ENCODE measurements at regions not wholly inside any gene's neighbourhood (a gene's known extent, or its start where the extent isn't known, plus 50 kb on each side); places are given as distances from the start of the nearest gene placed in this dataset.

DNA sequence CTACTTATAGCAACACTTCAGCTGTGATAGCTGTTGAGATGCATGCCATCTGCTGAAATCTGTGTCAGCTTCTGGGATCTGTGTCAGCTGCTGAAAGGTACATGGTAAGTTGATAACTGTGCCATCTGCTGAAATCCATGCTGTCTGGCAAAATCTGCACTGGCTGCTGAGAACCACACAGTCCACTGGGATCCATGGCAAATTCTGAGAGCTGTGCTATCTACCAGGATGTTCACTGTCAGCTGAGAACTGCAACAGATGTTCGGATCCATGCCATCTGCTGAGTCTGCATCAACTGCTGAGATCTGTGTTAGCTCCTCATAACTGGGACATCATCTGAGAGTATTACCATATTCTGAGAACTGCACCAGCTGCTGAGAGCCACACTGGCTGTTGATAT, 430.5 kb upstream of the POU3F4 start:
- no peaks in the 10 kb centered on the region for H3K27me3 ChIP-seq (ENCODE audit: control insufficient read depth, insufficient read depth, low read length, poor library complexity, severe bottlenecking)
- Mint-ChIP-seq H3K36me3 (ENCODE audit: low read depth) (no peaks in the 10 kb centered on the region), H3K27ac (no peak overlapping the region), H3K9me3 (peaks cover 62% of the 10 kb centered on the region), H3K4me1 (no peaks in the 10 kb centered on the region), H3K27me3 (ENCODE audit: insufficient read depth) (no peaks in the 10 kb centered on the region), H3K4me3 (no peak overlapping the region)
- TF ChIP-seq, protein P1, sequence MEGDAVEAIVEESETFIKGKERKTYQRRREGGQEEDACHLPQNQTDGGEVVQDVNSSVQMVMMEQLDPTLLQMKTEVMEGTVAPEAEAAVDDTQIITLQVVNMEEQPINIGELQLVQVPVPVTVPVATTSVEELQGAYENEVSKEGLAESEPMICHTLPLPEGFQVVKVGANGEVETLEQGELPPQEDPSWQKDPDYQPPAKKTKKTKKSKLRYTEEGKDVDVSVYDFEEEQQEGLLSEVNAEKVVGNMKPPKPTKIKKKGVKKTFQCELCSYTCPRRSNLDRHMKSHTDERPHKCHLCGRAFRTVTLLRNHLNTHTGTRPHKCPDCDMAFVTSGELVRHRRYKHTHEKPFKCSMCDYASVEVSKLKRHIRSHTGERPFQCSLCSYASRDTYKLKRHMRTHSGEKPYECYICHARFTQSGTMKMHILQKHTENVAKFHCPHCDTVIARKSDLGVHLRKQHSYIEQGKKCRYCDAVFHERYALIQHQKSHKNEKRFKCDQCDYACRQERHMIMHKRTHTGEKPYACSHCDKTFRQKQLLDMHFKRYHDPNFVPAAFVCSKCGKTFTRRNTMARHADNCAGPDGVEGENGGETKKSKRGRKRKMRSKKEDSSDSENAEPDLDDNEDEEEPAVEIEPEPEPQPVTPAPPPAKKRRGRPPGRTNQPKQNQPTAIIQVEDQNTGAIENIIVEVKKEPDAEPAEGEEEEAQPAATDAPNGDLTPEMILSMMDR (conservative IDR thresholded peaks at IDR 0.05), result no peak
- H3K4me1 ChIP-seq (ENCODE audit: control insufficient read depth, insufficient read depth, low read length), result no peaks in the 10 kb centered on the region
- peaks cover 5% of the 10 kb centered on the region for H3K9me3 ChIP-seq (ENCODE audit: control insufficient read depth, low read length)
- 100% methylated on average over 1 of the region's 1 CpG for WGBS, 2 experiments (ENCODE audit: insufficient coverage in 1 of 2, insufficient read length in 1 of 2)
- H3K36me3 ChIP-seq (ENCODE audit: control insufficient read depth, insufficient read depth, low read length), result no peaks in the 10 kb centered on the region
- H3K27ac ChIP-seq (ENCODE audit: low read depth, low read length), result no peak overlapping the region
- no peak for DNase-seq
- no peak overlapping the region for H3K9ac ChIP-seq (ENCODE audit: extremely low read depth, low read length, poor library complexity, severe bottlenecking)
- H3K4me3 ChIP-seq (ENCODE audit: low read length), result no peak overlapping the region

DNA sequence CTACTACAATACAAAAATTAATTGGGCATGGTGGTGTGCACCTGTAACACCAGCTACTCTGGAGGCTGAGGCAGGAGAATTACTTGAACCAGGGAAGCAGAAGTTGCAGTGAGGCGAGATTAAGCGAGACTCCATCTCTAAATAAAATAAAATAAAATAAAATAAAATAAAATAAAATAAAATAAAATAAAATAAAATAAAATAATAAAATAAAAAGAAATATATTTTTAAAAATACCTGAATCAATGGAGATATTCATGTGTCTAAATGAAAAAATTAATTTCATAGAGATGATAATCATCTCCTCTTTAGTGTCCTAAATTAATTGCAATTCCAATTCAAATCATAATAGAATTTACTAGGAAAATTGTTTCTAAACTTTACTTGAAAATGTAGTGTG, 406.1 kb upstream of the POU3F4 start:
- Histone ChIP-seq H3K36me3 (ENCODE audit: control insufficient read depth, insufficient read depth, low read length) (no peaks in the 10 kb centered on the region), H3K27me3 (ENCODE audit: control insufficient read depth, insufficient read depth, low read length, poor library complexity, severe bottlenecking) (no peaks in the 10 kb centered on the region), H3K27ac (ENCODE audit: low read depth, low read length) (no peak overlapping the region), H3K4me3 (ENCODE audit: low read length) (no peak overlapping the region), H3K9ac (ENCODE audit: extremely low read depth, low read length, poor library complexity, severe bottlenecking) (no peak overlapping the region), H3K4me1 (ENCODE audit: control insufficient read depth, insufficient read depth, low read length) (no peaks in the 10 kb centered on the region), H3K9me3 (ENCODE audit: control insufficient read depth, low read length) (no peaks in the 10 kb centered on the region)
- no peaks in the 10 kb centered on the region for H3K4me1 Mint-ChIP-seq
- no peak overlapping the region for H3K4me3 Mint-ChIP-seq
- no peak overlapping the region for H3K27ac Mint-ChIP-seq
- H3K36me3 Mint-ChIP-seq (ENCODE audit: low read depth), result no peaks in the 10 kb centered on the region
- no peak for DNase-seq
- H3K27me3 Mint-ChIP-seq (ENCODE audit: insufficient read depth), result no peaks in the 10 kb centered on the region
- TF ChIP-seq, protein P1 (conservative IDR thresholded peaks at IDR 0.05), result no peak
- H3K9me3 Mint-ChIP-seq, result peaks cover 46% of the 10 kb centered on the region
- no CpG with 5 or more reads among the region's 2 CpGs for WGBS, 2 experiments (ENCODE audit: insufficient coverage in 1 of 2, insufficient read length in 1 of 2)

DNA sequence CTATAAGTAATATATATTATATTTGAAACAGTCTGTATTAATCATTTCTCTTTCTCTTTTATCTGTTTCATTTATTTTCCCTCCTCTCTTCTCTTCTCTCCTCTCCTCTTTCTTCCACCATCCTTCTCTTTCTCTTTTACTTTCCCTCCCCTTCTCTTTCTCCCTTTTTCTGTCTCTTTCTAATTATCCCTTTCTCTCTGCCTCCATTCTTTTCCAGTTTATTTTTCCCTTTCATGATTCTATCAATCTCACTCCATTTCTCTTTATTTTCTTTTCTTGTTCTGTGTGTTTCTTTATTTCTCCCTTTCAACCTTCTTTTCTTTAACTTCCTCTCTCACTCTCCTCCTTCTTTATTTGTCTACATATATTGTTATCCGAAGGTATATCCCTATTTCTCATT, 399.8 kb upstream of the POU3F4 start:
- H3K4me3 ChIP-seq (ENCODE audit: low read length), result no peak overlapping the region
- WGBS, 2 experiments (ENCODE audit: insufficient coverage in 1 of 2, insufficient read length in 1 of 2), result 88% methylated on average over 1 of the region's 1 CpG; no CpG with 5 or more reads in 1 of the 2 experiments
- H3K27me3 ChIP-seq (ENCODE audit: control insufficient read depth, insufficient read depth, low read length, poor library complexity, severe bottlenecking), result no peaks in the 10 kb centered on the region
- H3K36me3 ChIP-seq (ENCODE audit: control insufficient read depth, insufficient read depth, low read length), result no peaks in the 10 kb centered on the region
- no peaks in the 10 kb centered on the region for H3K4me1 ChIP-seq (ENCODE audit: control insufficient read depth, insufficient read depth, low read length)
- H3K9ac ChIP-seq (ENCODE audit: extremely low read depth, low read length, poor library complexity, severe bottlenecking), result no peak overlapping the region
- no peaks in the 10 kb centered on the region for H3K36me3 Mint-ChIP-seq (ENCODE audit: low read depth)
- DNase-seq, result no peak
- no peak overlapping the region for H3K4me3 Mint-ChIP-seq
- H3K27ac Mint-ChIP-seq, result no peak overlapping the region
- TF ChIP-seq, protein P1 (conservative IDR thresholded peaks at IDR 0.05), result no peak
- H3K27me3 Mint-ChIP-seq (ENCODE audit: insufficient read depth), result peaks cover 4% of the 10 kb centered on the region
- no peaks in the 10 kb centered on the region for H3K9me3 ChIP-seq (ENCODE audit: control insufficient read depth, low read length)
- no peaks in the 10 kb centered on the region for H3K4me1 Mint-ChIP-seq
- no peak overlapping the region for H3K27ac ChIP-seq (ENCODE audit: low read depth, low read length)
- peaks cover 37% of the 10 kb centered on the region for H3K9me3 Mint-ChIP-seq
